Testis (tissue), 2 donors: ENCODE measurements at regions not wholly inside any gene's neighbourhood (a gene's known extent, or its start where the extent isn't known, plus 50 kb on each side); places are given as distances from the start of the nearest gene placed in this dataset.

ENCODE experiments used
- DNase-seq: peaks from one replicate; pipeline ENCODE4 v3.0.0-alpha.2; 2019
- H3K27ac ChIP-seq, 2 donors: fragments of 200-600 bp; sonication (generic); one replicate each; pipeline ENCODE4 v1.5.1; 2019
- H3K27me3 ChIP-seq: fragments of 200-600 bp; sonication (generic); one replicate; pipeline ENCODE4 v1.5.1; 2019
- H3K36me3 ChIP-seq: fragments of 200-600 bp; sonication (generic); one replicate; pipeline ENCODE4 v1.5.1; 2017; ENCODE audit warnings: low read depth; ENCODE audit errors: missing control alignments
- H3K4me1 ChIP-seq: fragments of 200-600 bp; sonication (generic); one replicate; pipeline ENCODE4 v1.5.1; 2019
- H3K4me3 ChIP-seq, 2 donors: fragments of 200-600 bp; sonication (generic); one replicate each; pipeline ENCODE4 v1.5.1; 2017 to 2019
- H3K9me3 ChIP-seq: fragments of 200-600 bp; sonication (generic); one replicate; pipeline ENCODE4 v1.5.1; 2017
- POLR2A ChIP-seq: fragments of 450-650 bp; IDR thresholded peaks from one replicate; pipeline ENCODE4 v1.6.1; 2017; ENCODE audit warnings: antibody characterized with exemption, mild to moderate bottlenecking, moderate library complexity
- WGBS, 2 donors: methylation state at CpG; one replicate each; pipeline ENCODE4 v1.1.5; 2018; 5-methylcytosine and 5-hydroxymethylcytosine counted together
- intact Hi-C: fragments of 100-400 bp; cut with DNase I; formaldehyde crosslinking; loops from one replicate; pipeline ENCODE4 v1.15.1; 2023; ENCODE audit warnings: low total_unique reads
- TF ChIP-seq, protein P1 (sequence below), 3 experiments: fragments of 450-650 bp in 2 of 3; fragments of 200-600 bp in 1 of 3; sonication (generic) in 1 of 3; IDR thresholded peaks; one replicate each; pipeline ENCODE4 v1.5.1; 2016 to 2019; ENCODE audit warnings: antibody characterized with exemption in 3 of 3, mild to moderate bottlenecking in 2 of 3, moderate library complexity in 1 of 3

DNA sequence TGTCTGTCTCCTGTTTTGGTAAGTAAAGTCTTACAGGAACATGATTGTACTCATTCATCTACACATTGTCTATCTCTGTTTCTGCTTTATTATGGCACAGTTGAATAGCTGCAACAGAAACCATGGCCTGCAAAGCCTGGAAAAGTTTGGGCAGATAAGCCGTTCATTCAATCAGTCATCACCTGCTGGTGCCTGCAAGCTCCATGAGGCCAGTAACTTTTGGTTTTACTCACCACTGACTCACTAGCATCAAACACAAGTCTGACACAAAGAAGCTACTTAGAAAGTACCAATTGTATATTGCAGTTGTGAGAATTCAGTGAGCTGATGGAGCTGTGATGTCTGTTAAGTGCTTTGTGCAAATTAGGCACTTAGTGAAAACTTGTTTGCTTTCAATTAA is 373.6 kb upstream of the SGCD start:
- no peaks in the 10 kb centered on the region for H3K27me3 ChIP-seq
- H3K27ac ChIP-seq = no peak overlapping the region
- no peaks in the 10 kb centered on the region for H3K4me1 ChIP-seq
- no peaks in the 10 kb centered on the region for H3K36me3 ChIP-seq
- TF ChIP-seq POLR2A = no peak
- TF ChIP-seq, protein P1, sequence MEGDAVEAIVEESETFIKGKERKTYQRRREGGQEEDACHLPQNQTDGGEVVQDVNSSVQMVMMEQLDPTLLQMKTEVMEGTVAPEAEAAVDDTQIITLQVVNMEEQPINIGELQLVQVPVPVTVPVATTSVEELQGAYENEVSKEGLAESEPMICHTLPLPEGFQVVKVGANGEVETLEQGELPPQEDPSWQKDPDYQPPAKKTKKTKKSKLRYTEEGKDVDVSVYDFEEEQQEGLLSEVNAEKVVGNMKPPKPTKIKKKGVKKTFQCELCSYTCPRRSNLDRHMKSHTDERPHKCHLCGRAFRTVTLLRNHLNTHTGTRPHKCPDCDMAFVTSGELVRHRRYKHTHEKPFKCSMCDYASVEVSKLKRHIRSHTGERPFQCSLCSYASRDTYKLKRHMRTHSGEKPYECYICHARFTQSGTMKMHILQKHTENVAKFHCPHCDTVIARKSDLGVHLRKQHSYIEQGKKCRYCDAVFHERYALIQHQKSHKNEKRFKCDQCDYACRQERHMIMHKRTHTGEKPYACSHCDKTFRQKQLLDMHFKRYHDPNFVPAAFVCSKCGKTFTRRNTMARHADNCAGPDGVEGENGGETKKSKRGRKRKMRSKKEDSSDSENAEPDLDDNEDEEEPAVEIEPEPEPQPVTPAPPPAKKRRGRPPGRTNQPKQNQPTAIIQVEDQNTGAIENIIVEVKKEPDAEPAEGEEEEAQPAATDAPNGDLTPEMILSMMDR (IDR thresholded peaks at IDR 0.05) = no peak
- no peak overlapping the region for H3K4me3 ChIP-seq
- no peak for DNase-seq
- H3K9me3 ChIP-seq = no peaks in the 10 kb centered on the region
- intact Hi-C loops = no loop called here
- WGBS, 2 donors = 94 to 96% methylated on average over 1 of the region's 1 CpG

DNA sequence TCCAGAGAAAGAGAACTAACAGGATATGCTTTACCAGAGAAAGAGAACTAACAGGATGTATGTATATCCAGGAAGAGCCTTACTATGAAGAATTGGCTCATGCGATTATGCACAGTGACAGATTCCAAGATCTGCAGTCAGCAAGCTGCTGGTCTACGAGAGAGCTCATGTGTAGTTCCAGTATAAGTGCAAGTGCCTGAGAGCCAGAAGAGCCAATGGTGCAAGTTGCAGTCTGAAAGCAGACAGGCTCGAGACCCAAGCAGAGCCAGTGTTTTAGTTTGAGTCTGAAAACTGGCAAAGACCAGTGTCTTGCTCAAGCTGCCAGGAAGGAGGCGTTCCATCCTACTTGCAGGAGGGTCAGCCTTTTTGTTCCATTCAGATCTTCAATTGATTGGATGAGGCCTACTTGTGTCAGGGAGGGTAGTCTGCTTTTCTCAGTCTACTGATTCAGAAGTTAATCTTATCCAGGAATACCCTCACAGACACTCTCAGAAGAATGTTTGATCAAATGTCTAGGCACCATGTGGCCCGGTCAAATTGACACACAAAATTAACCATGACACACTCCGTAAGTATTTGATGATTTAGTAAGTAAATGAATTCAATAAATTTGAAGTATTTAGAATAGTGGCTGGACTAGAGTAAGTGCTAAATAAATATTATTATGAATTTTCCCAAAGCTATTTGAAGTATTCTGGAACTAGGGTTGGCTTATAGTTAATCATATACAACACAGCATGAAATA is 372.1 kb upstream of the SGCD start:
- TF ChIP-seq POLR2A = no peak
- TF ChIP-seq, protein P1 (IDR thresholded peaks at IDR 0.05) = no peak
- no peaks in the 10 kb centered on the region for H3K9me3 ChIP-seq
- 86 to 89% methylated on average over 6 of the region's 6 CpGs for WGBS, 2 donors
- no peak overlapping the region for H3K4me3 ChIP-seq
- DNase-seq = no peak
- no peaks in the 10 kb centered on the region for H3K36me3 ChIP-seq
- no peaks in the 10 kb centered on the region for H3K27me3 ChIP-seq
- intact Hi-C loops = no loop called here
- H3K27ac ChIP-seq = no peak overlapping the region
- no peaks in the 10 kb centered on the region for H3K4me1 ChIP-seq

DNA sequence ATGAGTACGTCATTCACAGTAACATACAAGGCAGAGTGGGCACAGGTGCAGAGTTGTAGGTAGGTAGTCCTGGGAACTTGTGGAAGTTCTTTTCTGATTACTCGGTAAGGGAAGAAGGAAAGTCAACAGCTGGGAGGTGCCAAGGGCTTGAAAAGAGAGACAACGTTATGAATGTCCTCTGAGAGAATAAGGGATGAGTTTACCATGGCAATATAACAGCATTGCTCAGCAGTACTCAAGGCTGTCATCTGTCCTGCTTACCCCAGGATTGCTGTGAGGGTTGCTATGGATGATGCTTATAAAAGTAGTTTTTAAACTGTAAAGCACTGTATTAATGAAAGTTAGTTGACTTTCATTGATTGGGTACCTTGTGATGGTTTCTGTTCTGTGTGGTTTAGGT is 369.1 kb upstream of the SGCD start:
- H3K4me3 ChIP-seq = no peak overlapping the region
- 85 to 91% methylated on average over 3 of the region's 3 CpGs for WGBS, 2 donors
- intact Hi-C loops = no loop called here
- H3K27me3 ChIP-seq = no peaks in the 10 kb centered on the region
- no peak overlapping the region for H3K27ac ChIP-seq
- H3K36me3 ChIP-seq = no peaks in the 10 kb centered on the region
- H3K9me3 ChIP-seq = no peaks in the 10 kb centered on the region
- TF ChIP-seq POLR2A = no peak
- TF ChIP-seq, protein P1 (IDR thresholded peaks at IDR 0.05) = no peak
- H3K4me1 ChIP-seq = no peaks in the 10 kb centered on the region
- no peak for DNase-seq

DNA sequence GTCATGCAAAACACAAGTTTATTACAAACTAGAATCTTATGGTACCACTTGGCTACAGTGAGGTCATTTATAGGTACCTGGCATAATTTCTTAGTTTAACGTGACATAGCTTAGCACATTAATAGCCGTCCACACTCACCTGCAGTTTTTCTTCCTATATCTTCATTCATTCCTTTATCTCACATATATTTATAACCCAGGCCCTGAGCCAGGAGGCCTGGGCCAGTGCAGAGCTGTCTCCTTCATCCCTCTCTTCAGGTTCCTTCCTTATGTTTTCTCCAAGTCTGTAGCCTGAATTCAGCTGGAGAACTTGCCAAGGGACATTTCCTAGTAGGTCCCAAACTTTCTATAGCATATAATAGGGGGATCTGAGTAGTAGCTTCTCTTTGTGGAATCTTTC is 367.9 kb upstream of the SGCD start:
- Histone ChIP-seq H3K36me3 (no peaks in the 10 kb centered on the region), H3K4me3 (no peak overlapping the region), H3K4me1 (no peaks in the 10 kb centered on the region), H3K9me3 (no peaks in the 10 kb centered on the region), H3K27ac (no peak overlapping the region), H3K27me3 (no peaks in the 10 kb centered on the region)
- TF ChIP-seq POLR2A = no peak
- TF ChIP-seq, protein P1 (IDR thresholded peaks at IDR 0.05) = no peak
- DNase-seq = no peak
- 74 to 76% methylated on average over 2 of the region's 2 CpGs for WGBS, 2 donors
- intact Hi-C loops = no loop called here

DNA sequence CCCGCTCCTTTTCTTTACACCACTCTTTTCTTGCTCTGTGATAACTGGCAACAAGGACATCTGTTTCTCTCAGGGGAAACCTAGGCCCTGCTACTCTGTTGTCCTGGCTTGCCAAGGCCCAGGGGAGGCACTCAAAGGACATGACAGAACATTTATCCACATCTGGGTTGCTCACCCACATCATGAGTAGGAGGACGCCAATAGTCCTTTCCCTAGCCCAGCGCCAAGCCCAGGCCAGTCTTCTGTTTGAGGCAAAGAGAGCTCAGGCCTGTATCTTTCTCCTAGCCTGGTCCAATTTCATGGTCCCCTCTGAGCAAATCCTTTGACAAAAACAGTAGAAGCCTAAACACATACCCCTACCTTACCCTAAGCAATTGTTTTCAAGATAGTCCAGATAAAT is 366.8 kb upstream of the SGCD start:
- Histone ChIP-seq H3K36me3 (no peaks in the 10 kb centered on the region), H3K27me3 (no peaks in the 10 kb centered on the region), H3K9me3 (no peaks in the 10 kb centered on the region), H3K27ac (no peak overlapping the region), H3K4me3 (no peak overlapping the region), H3K4me1 (no peaks in the 10 kb centered on the region)
- no peak for DNase-seq
- intact Hi-C loops = no loop called here
- 92 to 97% methylated on average over 3 of the region's 3 CpGs for WGBS, 2 donors
- no peak for TF ChIP-seq POLR2A
- TF ChIP-seq, protein P1 (IDR thresholded peaks at IDR 0.05) = no peak
